Right lobe of liver (tissue), 4 donors: ENCODE measurements at regions not wholly inside any gene's neighbourhood (a gene's known extent, or its start where the extent isn't known, plus 50 kb on each side); places are given as distances from the start of the nearest gene placed in this dataset.

Source experiments
- CTCF ChIP-seq, 4 donors: fragments of 200-600 bp in 3 of 4; fragments of 450-650 bp in 1 of 4; IDR thresholded peaks; one replicate each; pipeline versions ENCODE4 v1.5.1 to v1.8.0; 2016 to 2022; ENCODE audit warnings: antibody characterized with exemption in 4 of 4, mild to moderate bottlenecking in 2 of 4
- POLR2A ChIP-seq: fragments of 450-650 bp; IDR thresholded peaks from one replicate; pipeline ENCODE4 v1.6.1; 2017; ENCODE audit warnings: antibody characterized with exemption, mild to moderate bottlenecking
- donor health status: DM: no; HTN: no; CAD: no.
- donor health status: DM: no; HTN: no; CAD: no.
- donor health status: DM: no; HTN: yes; CAD: no.

DNA sequence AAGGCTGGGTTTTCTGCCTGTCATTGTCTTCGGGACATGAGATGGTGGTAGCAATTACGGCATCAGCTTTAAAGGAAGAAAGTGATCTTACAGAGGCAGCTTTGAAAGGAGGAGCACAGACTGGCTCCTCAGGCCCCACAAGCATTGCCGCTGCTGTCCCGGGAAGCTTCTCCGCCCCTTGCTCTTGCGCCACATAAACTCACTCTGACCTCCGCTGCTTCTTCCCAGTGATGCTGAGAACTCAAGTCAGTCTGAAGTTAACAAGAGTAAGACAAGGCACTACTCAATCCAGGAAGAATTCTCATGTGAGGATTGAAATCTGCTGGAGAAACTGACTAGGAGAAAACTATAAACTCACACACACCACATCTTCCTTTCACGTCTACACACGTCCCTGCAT, 112.4 kb upstream of the RIOK3 start:
- TF ChIP-seq CTCF (IDR thresholded peaks at IDR 0.05) (no peak), POLR2A (no peak)
